ENCODE measurements at regions not wholly inside any gene's neighbourhood (a gene's known extent, or its start where the extent isn't known, plus 50 kb on each side); places are given as distances from the start of the nearest gene placed in this dataset.

DNA sequence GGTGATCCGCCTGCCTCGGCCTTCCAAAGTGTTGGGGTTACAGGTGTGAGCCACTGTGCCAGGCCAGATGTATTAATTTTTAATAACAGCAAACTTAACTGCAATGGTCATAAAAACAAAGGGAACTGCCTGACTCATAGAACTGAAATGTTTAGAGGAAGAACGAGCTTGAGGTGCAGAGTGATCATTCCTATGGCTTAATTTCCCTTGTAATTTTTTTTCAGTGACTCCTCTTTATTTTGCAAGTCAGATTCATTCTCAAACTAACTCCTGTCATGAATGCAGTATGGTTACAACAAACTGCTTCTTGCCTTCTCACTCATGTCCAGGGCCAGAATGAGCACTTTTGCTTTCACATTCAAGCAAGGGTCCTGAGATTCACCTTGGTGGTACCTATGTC lies 231.3 kb downstream of the HAPSTR1 start:
- Histone ChIP-seq H3K4me3 (no peak overlapping the region), H3K9me3 (no peaks in the 10 kb centered on the region), H3K27ac (no peak overlapping the region), H3K4me1 (no peaks in the 10 kb centered on the region), H3K36me3 (no peaks in the 10 kb centered on the region), H3K27me3 (no peaks in the 10 kb centered on the region)
- no peak for DNase-seq (ENCODE audit: low spot score)
- TF ChIP-seq, protein P1, sequence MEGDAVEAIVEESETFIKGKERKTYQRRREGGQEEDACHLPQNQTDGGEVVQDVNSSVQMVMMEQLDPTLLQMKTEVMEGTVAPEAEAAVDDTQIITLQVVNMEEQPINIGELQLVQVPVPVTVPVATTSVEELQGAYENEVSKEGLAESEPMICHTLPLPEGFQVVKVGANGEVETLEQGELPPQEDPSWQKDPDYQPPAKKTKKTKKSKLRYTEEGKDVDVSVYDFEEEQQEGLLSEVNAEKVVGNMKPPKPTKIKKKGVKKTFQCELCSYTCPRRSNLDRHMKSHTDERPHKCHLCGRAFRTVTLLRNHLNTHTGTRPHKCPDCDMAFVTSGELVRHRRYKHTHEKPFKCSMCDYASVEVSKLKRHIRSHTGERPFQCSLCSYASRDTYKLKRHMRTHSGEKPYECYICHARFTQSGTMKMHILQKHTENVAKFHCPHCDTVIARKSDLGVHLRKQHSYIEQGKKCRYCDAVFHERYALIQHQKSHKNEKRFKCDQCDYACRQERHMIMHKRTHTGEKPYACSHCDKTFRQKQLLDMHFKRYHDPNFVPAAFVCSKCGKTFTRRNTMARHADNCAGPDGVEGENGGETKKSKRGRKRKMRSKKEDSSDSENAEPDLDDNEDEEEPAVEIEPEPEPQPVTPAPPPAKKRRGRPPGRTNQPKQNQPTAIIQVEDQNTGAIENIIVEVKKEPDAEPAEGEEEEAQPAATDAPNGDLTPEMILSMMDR (IDR thresholded peaks at IDR 0.05), result no peak

DNA sequence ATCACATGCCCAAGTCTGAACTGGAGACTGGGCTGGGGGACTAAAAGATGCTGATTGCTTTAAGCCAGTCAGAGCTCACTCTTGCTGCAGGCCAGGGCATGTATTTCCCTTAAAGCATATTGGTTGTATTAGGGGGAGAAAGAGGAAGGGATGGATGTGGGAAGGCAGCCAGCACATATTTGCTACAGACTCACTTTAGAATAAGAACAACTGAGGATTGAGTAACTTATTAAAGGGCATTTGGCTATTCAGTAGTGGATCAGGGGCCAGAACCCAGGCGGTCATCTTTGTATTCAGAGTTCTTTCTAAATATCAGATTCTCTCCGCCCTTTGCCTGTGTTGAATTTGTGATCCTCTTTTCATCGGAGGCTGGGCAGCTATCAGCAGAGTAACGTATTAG lies 231.7 kb downstream of the HAPSTR1 start:
- H3K36me3 ChIP-seq, result no peaks in the 10 kb centered on the region
- no peaks in the 10 kb centered on the region for H3K9me3 ChIP-seq
- TF ChIP-seq, protein P1 (IDR thresholded peaks at IDR 0.05), result no peak
- H3K4me3 ChIP-seq, result no peak overlapping the region
- no peaks in the 10 kb centered on the region for H3K27me3 ChIP-seq
- no peaks in the 10 kb centered on the region for H3K4me1 ChIP-seq
- no peak for DNase-seq (ENCODE audit: low spot score)
- no peak overlapping the region for H3K27ac ChIP-seq

DNA sequence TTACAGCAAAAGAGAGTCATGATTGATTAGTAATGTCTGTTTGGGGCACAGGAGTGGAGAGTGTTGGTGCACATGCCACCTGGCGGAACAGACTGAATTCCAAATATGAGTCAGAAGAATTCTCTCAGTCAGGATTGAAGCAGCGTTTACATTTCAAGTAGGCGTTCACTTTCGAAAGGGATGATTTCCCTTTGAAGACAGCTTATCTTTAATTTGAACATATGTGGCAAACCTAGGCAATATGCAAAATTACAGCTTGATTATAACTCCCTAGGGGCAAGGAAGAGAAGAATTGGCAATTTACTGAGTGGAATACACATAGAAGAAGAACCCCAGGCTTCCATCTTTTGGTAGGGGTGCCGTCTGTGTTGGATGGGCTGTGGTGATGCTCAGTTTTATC lies 235.8 kb downstream of the HAPSTR1 start:
- Histone ChIP-seq H3K9me3 (no peaks in the 10 kb centered on the region), H3K27me3 (no peaks in the 10 kb centered on the region), H3K4me1 (no peaks in the 10 kb centered on the region), H3K27ac (no peak overlapping the region), H3K36me3 (no peaks in the 10 kb centered on the region), H3K4me3 (no peak overlapping the region)
- TF ChIP-seq, protein P1 (IDR thresholded peaks at IDR 0.05), result no peak
- DNase-seq (ENCODE audit: low spot score), result no peak

DNA sequence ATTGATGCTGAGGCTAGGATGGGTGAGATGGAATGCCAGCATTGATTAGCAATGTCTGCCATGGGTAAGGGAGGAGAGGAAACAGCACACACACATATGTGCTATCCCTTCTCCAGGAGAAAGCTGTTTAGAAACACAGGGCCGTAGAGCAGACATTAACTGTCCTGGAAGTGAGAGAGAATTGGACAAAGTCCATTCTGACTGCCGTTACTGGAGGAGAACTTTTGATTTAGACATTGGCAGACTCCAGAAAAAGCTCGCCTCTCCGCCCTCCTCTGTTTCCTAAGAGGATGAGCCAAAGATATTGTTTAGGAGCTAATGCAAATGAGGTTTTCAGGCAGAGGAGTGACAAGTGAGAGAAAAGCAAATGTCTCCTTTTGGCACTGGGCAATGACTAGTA lies 237.0 kb downstream of the HAPSTR1 start:
- Histone ChIP-seq H3K4me1 (no peaks in the 10 kb centered on the region), H3K4me3 (no peak overlapping the region), H3K27me3 (no peaks in the 10 kb centered on the region), H3K27ac (no peak overlapping the region), H3K9me3 (peaks cover 0 to 5% of the 10 kb centered on the region in 2 donors), H3K36me3 (no peaks in the 10 kb centered on the region)
- DNase-seq (ENCODE audit: low spot score), result no peak
- TF ChIP-seq, protein P1 (IDR thresholded peaks at IDR 0.05), result no peak

DNA sequence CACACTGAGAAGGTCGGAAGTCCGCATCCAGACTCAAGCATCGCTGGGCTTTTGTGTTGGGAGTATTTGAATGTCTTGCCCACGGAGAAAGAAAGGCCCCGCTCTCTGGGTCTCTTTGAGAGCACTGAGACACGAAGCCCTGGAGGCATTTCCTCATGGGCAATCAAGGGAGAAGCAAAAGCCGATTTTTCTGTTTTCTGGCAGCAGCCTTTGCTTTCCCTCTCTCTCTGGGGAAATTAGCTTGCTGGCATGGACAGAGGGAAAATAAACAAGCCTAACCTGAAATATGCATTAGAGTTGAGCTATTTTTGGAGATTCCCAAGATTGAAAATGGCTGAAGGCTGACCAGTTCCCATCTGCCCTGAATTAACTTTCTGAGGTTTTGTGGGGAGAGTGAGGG lies 238.7 kb downstream of the HAPSTR1 start:
- H3K9me3 ChIP-seq, result peaks cover 0 to 5% of the 10 kb centered on the region in 2 donors
- H3K27ac ChIP-seq, result no peak overlapping the region
- TF ChIP-seq, protein P1 (IDR thresholded peaks at IDR 0.05), result no peak
- no peaks in the 10 kb centered on the region for H3K27me3 ChIP-seq
- no peak for DNase-seq (ENCODE audit: low spot score)
- H3K4me3 ChIP-seq, result no peak overlapping the region
- H3K36me3 ChIP-seq, result no peaks in the 10 kb centered on the region
- no peaks in the 10 kb centered on the region for H3K4me1 ChIP-seq

DNA sequence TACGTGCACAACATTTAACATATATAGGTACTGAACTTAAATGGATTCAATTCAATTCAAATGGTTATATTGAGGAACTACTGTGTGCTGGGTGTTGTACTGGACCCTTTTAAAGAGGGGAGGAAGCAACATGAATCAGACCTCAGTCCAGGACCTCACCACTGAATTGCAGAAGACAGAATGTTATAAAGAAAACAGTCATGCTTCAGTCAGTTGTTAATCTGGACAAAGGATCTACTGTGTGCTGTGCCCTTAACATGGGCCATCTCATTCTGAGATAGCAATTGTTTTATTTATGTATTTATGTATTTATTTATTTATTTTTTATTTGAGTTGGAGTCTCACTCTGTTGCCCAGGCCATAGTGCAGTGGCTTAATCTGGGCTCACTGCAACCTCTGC lies 240.1 kb downstream of the HAPSTR1 start:
- H3K4me3 ChIP-seq, result no peak overlapping the region
- TF ChIP-seq, protein P1 (IDR thresholded peaks at IDR 0.05), result no peak
- no peaks in the 10 kb centered on the region for H3K4me1 ChIP-seq
- H3K36me3 ChIP-seq, result no peaks in the 10 kb centered on the region
- no peak for DNase-seq (ENCODE audit: low spot score)
- no peaks in the 10 kb centered on the region for H3K27me3 ChIP-seq
- H3K27ac ChIP-seq, result no peak overlapping the region
- H3K9me3 ChIP-seq, result peaks cover 0 to 5% of the 10 kb centered on the region in 2 donors

Measured in right atrium auricular region (tissue), 2 donors.